ENCODE measurements at regions not wholly inside any gene's neighbourhood (a gene's known extent, or its start where the extent isn't known, plus 50 kb on each side); places are given as distances from the start of the nearest gene placed in this dataset.
"Not testable (repeated sequence)": the region's sequence is repeated elsewhere in the genome, so short reads cannot be mapped to it uniquely, and the experiment has no call there.

- TF ChIP-seq CTCF (IDR thresholded peaks at IDR 0.05; ENCODE audit: low read depth, low read length) = no peak
- Histone ChIP-seq H3K9me3 (ENCODE audit: low read depth) (no peaks in the 10 kb centered on the region), H3K36me3 (no peaks in the 10 kb centered on the region), H3K4me3 (no peak overlapping the region), H3K27me3 (no peaks in the 10 kb centered on the region), H3K27ac (no peak overlapping the region), H3K4me1 (ENCODE audit: low read depth) (no peaks in the 10 kb centered on the region)
- DNase-seq (ENCODE audit: low read depth in 1 of 2, low spot score in 1 of 2) = no peak
These were observed 77.7 kb upstream of the SORL1 start for GRCh38 chr11:121374286-121374985.

- no peak for TF ChIP-seq CTCF (IDR thresholded peaks at IDR 0.05; ENCODE audit: low read depth, low read length)
- no peaks in the 10 kb centered on the region for H3K27me3 ChIP-seq
- DNase-seq (ENCODE audit: low read depth in 1 of 2, low spot score in 1 of 2) = no peak
- no peaks in the 10 kb centered on the region for H3K36me3 ChIP-seq
- H3K27ac ChIP-seq = no peak overlapping the region
- no peaks in the 10 kb centered on the region for H3K4me1 ChIP-seq (ENCODE audit: low read depth)
- H3K4me3 ChIP-seq = no peak overlapping the region
- H3K9me3 ChIP-seq (ENCODE audit: low read depth) = no peaks in the 10 kb centered on the region
These were observed 76.0 kb upstream of the SORL1 start for GRCh38 chr11:121376130-121376529.

GRCh38 chr11:121379145-121379810, 72.8 kb upstream of the SORL1 start:
- H3K27me3 ChIP-seq; H3K4me3 ChIP-seq; H3K27ac ChIP-seq; DNase-seq (ENCODE audit: low read depth in 1 of 2, low spot score in 1 of 2); H3K36me3 ChIP-seq; H3K4me1 ChIP-seq (ENCODE audit: low read depth); H3K9me3 ChIP-seq (ENCODE audit: low read depth): not testable (repeated sequence)

GRCh38 chr11:121383716-121384115, 68.4 kb upstream of the SORL1 start:
- H3K27ac ChIP-seq = no peak overlapping the region
- no peak for TF ChIP-seq CTCF (IDR thresholded peaks at IDR 0.05; ENCODE audit: low read depth, low read length)
- no peaks in the 10 kb centered on the region for H3K4me1 ChIP-seq (ENCODE audit: low read depth)
- H3K9me3 ChIP-seq (ENCODE audit: low read depth) = no peaks in the 10 kb centered on the region
- no peaks in the 10 kb centered on the region for H3K36me3 ChIP-seq
- no peak for DNase-seq (ENCODE audit: low read depth in 1 of 2, low spot score in 1 of 2)
- H3K4me3 ChIP-seq = no peak overlapping the region
- H3K27me3 ChIP-seq = no peaks in the 10 kb centered on the region

- no peaks in the 10 kb centered on the region for H3K27me3 ChIP-seq
- no peak overlapping the region for H3K27ac ChIP-seq
- no peak for DNase-seq (ENCODE audit: low read depth in 1 of 2, low spot score in 1 of 2)
- H3K9me3 ChIP-seq (ENCODE audit: low read depth) = no peaks in the 10 kb centered on the region
- no peak overlapping the region for H3K4me3 ChIP-seq
- H3K36me3 ChIP-seq = no peaks in the 10 kb centered on the region
- TF ChIP-seq CTCF (IDR thresholded peaks at IDR 0.05; ENCODE audit: low read depth, low read length) = no peak
- H3K4me1 ChIP-seq (ENCODE audit: low read depth) = no peaks in the 10 kb centered on the region
These were observed 66.4 kb upstream of the SORL1 start for GRCh38 chr11:121385688-121386087.
